Endothelial cell of umbilical vein (primary cell): ENCODE measurements at regions not wholly inside any gene's neighbourhood (a gene's known extent, or its start where the extent isn't known, plus 50 kb on each side); places are given as distances from the start of the nearest gene placed in this dataset.

Source experiments
- BruUV-seq: library from RNA; stranded (reverse); fragments of 400-500 nt; replicated peaks from 2 replicates; lab custom pipeline; 2021; lab: Mats Ljungman, UMichigan
- CTCF ChIA-PET: fragments of 300-600, 350-600 bp; sonication (Branson Sonifier 250); formaldehyde crosslinking; loops from one replicate; lab custom pipeline; 2021; ENCODE audit warnings: antibody characterized with exemption, inconsistent platforms; lab: Charles Lee
- POLR2A ChIA-PET: fragments of 300-600, 350-600 bp; sonication (Branson Sonifier 250); formaldehyde crosslinking; loops from one replicate; lab custom pipeline; 2021; ENCODE audit warnings: antibody characterized with exemption, inconsistent platforms; lab: Charles Lee
- DNase-seq: peaks from one replicate; pipeline ENCODE4 v3.0.0-alpha.2; 2011; ENCODE audit warnings: low read depth, low spot score
- FAIRE-seq: peaks from 2 replicates; lab custom pipeline; 2011; peaks lifted over from hg19 to GRCh38; lab: Jason Lieb, UNC
- H2AFZ ChIP-seq: 2 replicates; pipeline ENCODE4 v1.6.0; 2012; ENCODE audit warnings: low read depth, low read length, control low read depth, inconsistent platforms
- H3K27ac ChIP-seq: 2 replicates; pipeline ENCODE4 v1.5.1; 2011; ENCODE audit warnings: low read depth, mild to moderate bottlenecking, control low read depth, low read length, moderate library complexity; ENCODE audit not compliant: insufficient read depth
- H3K27me3 ChIP-seq, 2 experiments: 2 replicates each; pipeline versions ENCODE4 v1.6.0 to v1.6.1; 2011; ENCODE audit warnings: low read length in 2 of 2, mixed read lengths in 1 of 2; ENCODE audit not compliant: control insufficient read depth in 2 of 2, insufficient read depth in 2 of 2
- H3K36me3 ChIP-seq, 2 experiments: 2 replicates in 1 of 2; 3 replicates in 1 of 2; pipeline ENCODE4 v1.5.1; 2011; ENCODE audit warnings: low read length in 2 of 2, mild to moderate bottlenecking in 1 of 2, moderate library complexity in 1 of 2; ENCODE audit not compliant: control insufficient read depth in 2 of 2, insufficient read depth in 2 of 2; ENCODE audit errors: extremely low read depth in 1 of 2
- H3K4me1 ChIP-seq: 3 replicates; pipeline ENCODE4 v1.5.1; 2011; ENCODE audit warnings: mild to moderate bottlenecking, low read length; ENCODE audit not compliant: control insufficient read depth, insufficient read depth; ENCODE audit errors: extremely low read depth
- H3K4me2 ChIP-seq: 2 replicates; pipeline ENCODE4 v1.6.1; 2011; ENCODE audit warnings: low read length, control low read depth, mixed read lengths; ENCODE audit not compliant: insufficient read depth
- H3K4me3 ChIP-seq, 3 experiments: fragments of 200-600 bp in 1 of 3; sonication (generic), shearing (Covaris generic) in 1 of 3; replicated peaks in 1 of 3; 2 replicates each; pipeline ENCODE4 v1.5.1; 2011 to 2016; ENCODE audit warnings: control low read depth in 3 of 3, low read length in 3 of 3, mild to moderate bottlenecking in 2 of 3, inconsistent platforms in 1 of 3, low read depth in 1 of 3, moderate library complexity in 1 of 3; ENCODE audit not compliant: insufficient read depth in 1 of 3
- H3K79me2 ChIP-seq: 2 replicates; pipeline ENCODE4 v1.6.0; 2012; ENCODE audit warnings: low read length, inconsistent platforms; ENCODE audit not compliant: control insufficient read depth, insufficient read depth
- H3K9ac ChIP-seq: replicated peaks from 2 replicates; pipeline ENCODE3; 2011; ENCODE audit warnings: low read length, control low read depth; ENCODE audit not compliant: insufficient read depth; ENCODE audit errors: extremely low read depth
- H3K9me1 ChIP-seq: replicated peaks from 3 replicates; pipeline ENCODE4 v1.6.0; 2011; ENCODE audit warnings: mild to moderate bottlenecking, low read length; ENCODE audit not compliant: control insufficient read depth, insufficient read depth; ENCODE audit errors: extremely low read depth
- H3K9me3 ChIP-seq: replicated peaks from 2 replicates; pipeline ENCODE4 v1.5.1; 2012; ENCODE audit warnings: low read length, inconsistent platforms; ENCODE audit not compliant: control insufficient read depth, insufficient read depth
- H4K20me1 ChIP-seq: replicated peaks from 2 replicates; pipeline ENCODE3; 2011; ENCODE audit warnings: mild to moderate bottlenecking, low read length; ENCODE audit not compliant: control insufficient read depth, insufficient read depth; ENCODE audit errors: extremely low read depth
- CTCF ChIP-seq, 2 donors: IDR thresholded peaks; 1 replicate in 1 of 2; 2 replicates in 1 of 2; pipeline ENCODE4 v1.5.1; 2011; ENCODE audit warnings: low read length in 2 of 2, mild to moderate bottlenecking in 2 of 2, moderate library complexity in 2 of 2, control low read depth in 1 of 2, inconsistent platforms in 1 of 2, low read depth in 1 of 2; ENCODE audit not compliant: insufficient read depth in 1 of 2; ENCODE audit errors: extremely low read depth in 1 of 2
- EZH2 ChIP-seq: IDR thresholded peaks from 2 replicates; pipeline ENCODE4 v1.6.1; 2012; ENCODE audit warnings: borderline replicate concordance, low read depth, mild to moderate bottlenecking, moderate library complexity, low read length, inconsistent platforms; ENCODE audit not compliant: severe bottlenecking
- FOS ChIP-seq: IDR thresholded peaks from 2 replicates; pipeline ENCODE4 v1.6.1; 2011; ENCODE audit warnings: mild to moderate bottlenecking, low read length, moderate library complexity, borderline replicate concordance; ENCODE audit not compliant: insufficient read depth
- GATA2 ChIP-seq: IDR thresholded peaks from 2 replicates; pipeline ENCODE4 v1.7.0; 2011; ENCODE audit warnings: low read depth, mild to moderate bottlenecking, moderate library complexity, mixed read lengths, low read length; ENCODE audit not compliant: insufficient read length, insufficient read depth
- JUN ChIP-seq: IDR thresholded peaks from 2 replicates; pipeline ENCODE4 v1.6.1; 2011; ENCODE audit warnings: borderline replicate concordance, low read depth; ENCODE audit not compliant: insufficient read length, insufficient read depth
- MAX ChIP-seq: IDR thresholded peaks from 2 replicates; pipeline ENCODE4 v1.6.1; 2011; ENCODE audit not compliant: insufficient read depth, insufficient read length
- POLR2A ChIP-seq: IDR thresholded peaks from 2 replicates; pipeline ENCODE4 v1.6.1; 2012; ENCODE audit warnings: low read depth, mild to moderate bottlenecking, control low read depth, low read length
- POLR2AphosphoS5 ChIP-seq: IDR thresholded peaks from 2 replicates; pipeline ENCODE4 v1.6.1; 2012; ENCODE audit warnings: low read depth, mild to moderate bottlenecking, control low read depth, low read length, moderate library complexity; ENCODE audit not compliant: insufficient read depth
- dilution Hi-C: fragments of 300-500 bp; cut with MboI; formaldehyde crosslinking; loops from one replicate; pipeline ENCODE4 v1.15.0; 2019; ENCODE audit warnings: low sequenced_read_pairs; ENCODE audit not compliant: extremely low pct_ligation_motif_present
- intact Hi-C: fragments of 100-400 bp; cut with micrococcal nuclease; formaldehyde crosslinking; loops from one replicate; pipeline ENCODE4 v1.10.0; 2022

- H3K27me3 ChIP-seq, result no peaks in the 10 kb centered on the region
- dilution Hi-C loops (loop anchor here (25.0 kb wide), 1 partner anchor 106 kb away; no protein-coding TSS in a partner anchor), intact Hi-C loops (loop anchor here (2.0 kb wide), 1 partner anchor 461 kb away; the partner anchor contains the start of gene RNF146)
- H3K9me3 ChIP-seq, result no peaks in the 10 kb centered on the region
- H2AFZ ChIP-seq, result no peak overlapping the region
- no peak overlapping the region for H3K9ac ChIP-seq
- no peaks in the 10 kb centered on the region for H4K20me1 ChIP-seq
- H3K36me3 ChIP-seq, result no peaks in the 10 kb centered on the region
- CTCF ChIA-PET, result interaction anchor here (1.0 to 3.9 kb wide), 3 partner anchors 127 to 385 kb away, joined by 3 to 50 read pairs (median 7); no protein-coding TSS in a partner anchor
- H3K4me3 ChIP-seq, result no peak overlapping the region
- peaks cover 12% of the 10 kb centered on the region for H3K4me1 ChIP-seq
- no peaks in the 10 kb centered on the region for H3K79me2 ChIP-seq
- H3K4me2 ChIP-seq, result no peak overlapping the region
- POLR2A ChIA-PET, result no interaction called here
- TF ChIP-seq MAX, result no peak
- no peak for TF ChIP-seq GATA2
- TF ChIP-seq POLR2AphosphoS5, result no peak
- TF ChIP-seq CTCF (IDR thresholded peaks at IDR 0.05; ENCODE audit: extremely low read depth in 1 of 2, insufficient read depth in 1 of 2, low read depth in 1 of 2, low read length in 2 of 2), result no peak
- TF ChIP-seq FOS, result no peak
- TF ChIP-seq POLR2A, result no peak
- TF ChIP-seq EZH2, result no peak
- no peak for TF ChIP-seq JUN
- H3K9me1 ChIP-seq, result no peaks in the 10 kb centered on the region
- FAIRE-seq (no peak), DNase-seq (no peak)
- H3K27ac ChIP-seq, result no peak overlapping the region
- BruUV-seq, result no TSS peak
Observed at GRCh38 chr6:126805861-126806260, 312.6 kb upstream of the RSPO3 start.
